ENCODE measurements at regions not wholly inside any gene's neighbourhood (a gene's known extent, or its start where the extent isn't known, plus 50 kb on each side); places are given as distances from the start of the nearest gene placed in this dataset.

GRCh38 chr6:114404339-114404955 is 61.6 kb upstream of the HS3ST5 start:
- DNase-seq (ENCODE audit: low read depth in 2 of 2), result no peak
- no peak for TF ChIP-seq CTCF (IDR thresholded peaks at IDR 0.05; ENCODE audit: low read depth, low read length)
- H3K4me3 ChIP-seq (replicated peaks in 1 of 2; ENCODE audit: low read depth in 2 of 2, low read length in 2 of 2), result no peak overlapping the region

GRCh38 chr6:114403858-114404257 is 61.0 kb upstream of the HS3ST5 start:
- no peak for DNase-seq (ENCODE audit: low read depth in 2 of 2)
- no peak overlapping the region for H3K4me3 ChIP-seq (replicated peaks in 1 of 2; ENCODE audit: low read depth in 2 of 2, low read length in 2 of 2)
- no peak for TF ChIP-seq CTCF (IDR thresholded peaks at IDR 0.05; ENCODE audit: low read depth, low read length)

GRCh38 chr6:114398481-114398880 is 55.7 kb upstream of the HS3ST5 start:
- no peak overlapping the region for H3K4me3 ChIP-seq (replicated peaks in 1 of 2; ENCODE audit: low read depth in 2 of 2, low read length in 2 of 2)
- TF ChIP-seq CTCF (IDR thresholded peaks at IDR 0.05; ENCODE audit: low read depth, low read length), result no peak
- DNase-seq (ENCODE audit: low read depth in 2 of 2), result no peak

All from cardiac fibroblast (primary cell).